Esophagus squamous epithelium (tissue), 4 donors: ENCODE measurements at regions not wholly inside any gene's neighbourhood (a gene's known extent, or its start where the extent isn't known, plus 50 kb on each side); places are given as distances from the start of the nearest gene placed in this dataset.
A peak's percentile ranks its signal among the peaks of the same experiment; 100 is the strongest.
"Not testable (repeated sequence)": the region's sequence is repeated elsewhere in the genome, so short reads cannot be mapped to it uniquely, and the experiment has no call there.

Experiments used
- CTCF ChIP-seq, 6 experiments: fragments of 450-650 bp in 4 of 6; fragments of 200-600 bp in 2 of 6; sonication (generic) in 2 of 6; IDR thresholded peaks; one replicate each; pipeline ENCODE4 v1.5.1; 2016 to 2019; ENCODE audit warnings: antibody characterized with exemption in 6 of 6, mild to moderate bottlenecking in 4 of 6, moderate library complexity in 4 of 6
- POLR2A ChIP-seq, 4 donors: fragments of 450-650 bp; IDR thresholded peaks; one replicate each; pipeline ENCODE4 v1.6.1; 2017; ENCODE audit warnings: antibody characterized with exemption in 4 of 4, mild to moderate bottlenecking in 4 of 4, moderate library complexity in 3 of 4

GRCh38 chr15:32536507-32537172, 56.6 kb upstream of the GOLGA8N start:
- not testable (repeated sequence) for TF ChIP-seq CTCF (IDR thresholded peaks at IDR 0.05)
- TF ChIP-seq POLR2A (IDR thresholded peaks at IDR 0.05) = peak in 1 of 4 donors; percentile 67
